B cell (primary cell): ENCODE measurements at regions not wholly inside any gene's neighbourhood (a gene's known extent, or its start where the extent isn't known, plus 50 kb on each side); places are given as distances from the start of the nearest gene placed in this dataset.

Source experiments
- ATAC-seq: fragments of 200-7000 bp; cut with Tn5 transposase; one replicate; pipeline ENCODE4 v1.10.0; 2021; ENCODE audit warnings: low read depth, mild to moderate bottlenecking, moderate number of reproducible peaks, moderate library complexity
- CTCF ChIA-PET: fragments of 350-600 bp; sonication (Branson Sonifier 250); formaldehyde crosslinking; loops from one replicate; lab custom pipeline; 2021; ENCODE audit warnings: antibody characterized with exemption, inconsistent platforms; lab: Charles Lee
- POLR2A ChIA-PET: fragments of 350-600 bp; sonication (Branson Sonifier 250); formaldehyde crosslinking; loops from one replicate; lab custom pipeline; 2021; ENCODE audit warnings: antibody characterized with exemption; lab: Charles Lee
- DNase-seq: peaks from one replicate; pipeline ENCODE4 v3.0.0; 2013
- H2AFZ ChIP-seq: 2 replicates; pipeline ENCODE4 v1.6.1; 2012; ENCODE audit warnings: mild to moderate bottlenecking, low read depth, low read length; ENCODE audit not compliant: insufficient read depth, poor library complexity, severe bottlenecking
- H3K27ac ChIP-seq, 2 donors: 1 replicate in 1 of 2; 2 replicates in 1 of 2; pipeline ENCODE4 v1.5.1; 2012 to 2013; ENCODE audit warnings: low read length in 2 of 2, mild to moderate bottlenecking in 2 of 2, moderate library complexity in 1 of 2
- H3K27me3 ChIP-seq, 4 experiments: fragments of 200-600 bp in 1 of 4; sonication (generic) in 1 of 4; replicated peaks in 1 of 4; 1 replicate in 2 of 4; 2 replicates in 2 of 4; pipeline versions ENCODE4 v1.6.1 to v1.7.0; 2013 to 2016; ENCODE audit warnings: low read length in 3 of 4, mild to moderate bottlenecking in 2 of 4, mixed read lengths in 1 of 4, moderate library complexity in 1 of 4; ENCODE audit not compliant: insufficient read depth in 4 of 4, control insufficient read depth in 3 of 4; ENCODE audit errors: control extremely low read depth in 1 of 4
- H3K36me3 ChIP-seq, 2 experiments: replicated peaks in 1 of 2; 1 replicate in 1 of 2; 2 replicates in 1 of 2; pipeline versions ENCODE4 v1.6.1 to v1.7.1; 2013; ENCODE audit warnings: low read length in 1 of 2; ENCODE audit not compliant: insufficient read depth in 2 of 2, control insufficient read depth in 1 of 2; ENCODE audit errors: control extremely low read depth in 1 of 2, extremely low read depth in 1 of 2
- H3K4me1 ChIP-seq, 2 donors: fragments of 200-600 bp in 1 of 2; sonication (generic) in 1 of 2; 1 replicate in 1 of 2; 2 replicates in 1 of 2; pipeline versions ENCODE4 v1.5.1 to v1.6.1; 2013 to 2017; ENCODE audit warnings: low read length in 2 of 2; ENCODE audit not compliant: control insufficient read depth in 2 of 2, insufficient read depth in 2 of 2
- H3K4me2 ChIP-seq: replicated peaks from 2 replicates; pipeline ENCODE3; 2012; ENCODE audit warnings: mild to moderate bottlenecking, low read depth, low read length; ENCODE audit not compliant: poor library complexity, severe bottlenecking
- H3K4me3 ChIP-seq, 5 experiments: fragments of 200-600 bp in 1 of 5; sonication (generic) in 1 of 5; 1 replicate in 3 of 5; 2 replicates in 2 of 5; pipeline versions ENCODE4 v1.5.1 to v1.7.0; 2011 to 2016; ENCODE audit warnings: low read length in 4 of 5, mild to moderate bottlenecking in 4 of 5, low read depth in 2 of 5, control low read depth in 1 of 5, moderate library complexity in 1 of 5; ENCODE audit not compliant: insufficient read depth in 1 of 5; ENCODE audit errors: control extremely low read depth in 1 of 5, extremely low read depth in 1 of 5
- H3K79me2 ChIP-seq: fragments of 200-600 bp; sonication (generic); one replicate; pipeline ENCODE4 v1.6.0; 2016; ENCODE audit warnings: low read length; ENCODE audit not compliant: control insufficient read depth, insufficient read depth
- H3K9ac ChIP-seq: fragments of 200-600 bp; sonication (generic); 2 replicates; pipeline ENCODE4 v1.6.1; 2017; ENCODE audit warnings: mild to moderate bottlenecking, low read length, moderate library complexity
- H3K9me3 ChIP-seq, 3 donors: one replicate each; pipeline versions ENCODE4 v1.6.1 to v1.7.1; 2013; ENCODE audit warnings: low read length in 2 of 3; ENCODE audit not compliant: control insufficient read depth in 2 of 3, insufficient read depth in 1 of 3; ENCODE audit errors: control extremely low read depth in 1 of 3
- H4K20me1 ChIP-seq: 2 replicates; pipeline ENCODE4 v1.6.0; 2012; ENCODE audit warnings: mild to moderate bottlenecking, low read length; ENCODE audit not compliant: insufficient read depth, control insufficient read depth, poor library complexity, severe bottlenecking
- H3K27ac Mint-ChIP-seq: one replicate; pipeline ENCODE4 v1.8.0; 2021; ENCODE audit warnings: mixed read lengths
- H3K27me3 Mint-ChIP-seq: one replicate; pipeline ENCODE4 v1.8.0; 2021; ENCODE audit warnings: mixed read lengths
- H3K4me1 Mint-ChIP-seq: one replicate; pipeline ENCODE4 v1.8.0; 2021; ENCODE audit warnings: mixed read lengths
- H3K4me3 Mint-ChIP-seq: one replicate; pipeline ENCODE4 v1.8.0; 2021; ENCODE audit warnings: mixed read lengths
- H3K9me3 Mint-ChIP-seq: one replicate; pipeline ENCODE4 v1.8.0; 2022; ENCODE audit warnings: mixed read lengths; ENCODE audit not compliant: insufficient read depth
- CTCF ChIP-seq: fragments of 200-600 bp; IDR thresholded peaks from one replicate; pipeline ENCODE4 v1.8.0; 2022; ENCODE audit warnings: antibody characterized with exemption, mild to moderate bottlenecking
- EZH2 ChIP-seq: IDR thresholded peaks from 2 replicates; pipeline ENCODE4 v1.6.1; 2012; ENCODE audit warnings: borderline replicate concordance, low read depth, mild to moderate bottlenecking, moderate library complexity, low read length; ENCODE audit not compliant: insufficient read depth, poor library complexity, severe bottlenecking
- WGBS: methylation state at CpG from one replicate; pipeline ENCODE4 v1.1.5; 2013; ENCODE audit warnings: missing lambda C conversion rate; ENCODE audit not compliant: insufficient coverage; 5-methylcytosine and 5-hydroxymethylcytosine counted together
- intact Hi-C: fragments of 100-400 bp; cut with micrococcal nuclease; formaldehyde crosslinking; loops from one replicate; pipeline ENCODE4 v1.10.0; 2022

GRCh38 chr14:101351769-101352168, 209.5 kb upstream of the DIO3 start:
- intact Hi-C loops: no loop called here
- DNase-seq: no peak
- Histone ChIP-seq H3K4me3 (no peak overlapping the region), H2AFZ (no peak overlapping the region), H3K79me2 (no peaks in the 10 kb centered on the region), H3K36me3 (no peaks in the 10 kb centered on the region), H3K27ac (no peak overlapping the region), H3K9ac (no peak overlapping the region), H3K4me1 (no peaks in the 10 kb centered on the region), H3K9me3 (peaks cover 4 to 35% (median 11%) of the 10 kb centered on the region in 3 donors), H3K27me3 (peaks cover 0 to 2% (median 0%) of the 10 kb centered on the region in 4 experiments), H4K20me1 (no peaks in the 10 kb centered on the region), H3K4me2 (no peak overlapping the region)
- POLR2A ChIA-PET: no interaction called here
- H3K27ac Mint-ChIP-seq: no peak overlapping the region
- H3K9me3 Mint-ChIP-seq: peaks cover 10% of the 10 kb centered on the region
- CTCF ChIA-PET: no interaction called here
- 86% methylated on average over 5 of the region's 5 CpGs for WGBS
- TF ChIP-seq EZH2 (no peak), CTCF (no peak)
- H3K27me3 Mint-ChIP-seq: no peaks in the 10 kb centered on the region
- no peak overlapping the region for H3K4me3 Mint-ChIP-seq
- H3K4me1 Mint-ChIP-seq: no peaks in the 10 kb centered on the region
- ATAC-seq: no peak

- ChIA-PET POLR2A (no interaction called here), CTCF (no interaction called here)
- H3K4me2 ChIP-seq: no peak overlapping the region
- Mint-ChIP-seq H3K4me1 (peaks cover 2% of the 10 kb centered on the region), H3K4me3 (no peak overlapping the region), H3K27me3 (no peaks in the 10 kb centered on the region), H3K9me3 (peaks cover 10% of the 10 kb centered on the region), H3K27ac (no peak overlapping the region)
- H3K9me3 ChIP-seq: peaks cover 3 to 42% (median 13%) of the 10 kb centered on the region in 3 donors
- H4K20me1 ChIP-seq: no peaks in the 10 kb centered on the region
- TF ChIP-seq CTCF (no peak), EZH2 (no peak)
- intact Hi-C loops: no loop called here
- H3K9ac ChIP-seq: no peak overlapping the region
- no peak overlapping the region for H3K4me3 ChIP-seq
- no peak overlapping the region for H2AFZ ChIP-seq
- H3K36me3 ChIP-seq: no peaks in the 10 kb centered on the region
- WGBS: 96% methylated on average over 6 of the region's 8 CpGs
- peaks cover 2 to 4% of the 10 kb centered on the region in 2 donors for H3K4me1 ChIP-seq
- ATAC-seq: no peak
- H3K27me3 ChIP-seq: peaks cover 0 to 2% (median 0%) of the 10 kb centered on the region in 4 experiments
- H3K79me2 ChIP-seq: no peaks in the 10 kb centered on the region
- H3K27ac ChIP-seq: no peak overlapping the region
- DNase-seq: no peak
These were observed 208.7 kb upstream of the DIO3 start for GRCh38 chr14:101352567-101352966.
